Ramos (cell line): ENCODE measurements at regions not wholly inside any gene's neighbourhood (a gene's known extent, or its start where the extent isn't known, plus 50 kb on each side); places are given as distances from the start of the nearest gene placed in this dataset.
"Not testable (repeated sequence)": the region's sequence is repeated elsewhere in the genome, so short reads cannot be mapped to it uniquely, and the experiment has no call there.

ENCODE experiments used
- in situ Hi-C: fragments of 300-500 bp; cut with MboI; formaldehyde crosslinking; loops from one replicate; pipeline ENCODE4 v1.14.3; 2022; ENCODE audit warnings: low sequenced_read_pairs; ENCODE audit not compliant: unreplicated experiment

DNA sequence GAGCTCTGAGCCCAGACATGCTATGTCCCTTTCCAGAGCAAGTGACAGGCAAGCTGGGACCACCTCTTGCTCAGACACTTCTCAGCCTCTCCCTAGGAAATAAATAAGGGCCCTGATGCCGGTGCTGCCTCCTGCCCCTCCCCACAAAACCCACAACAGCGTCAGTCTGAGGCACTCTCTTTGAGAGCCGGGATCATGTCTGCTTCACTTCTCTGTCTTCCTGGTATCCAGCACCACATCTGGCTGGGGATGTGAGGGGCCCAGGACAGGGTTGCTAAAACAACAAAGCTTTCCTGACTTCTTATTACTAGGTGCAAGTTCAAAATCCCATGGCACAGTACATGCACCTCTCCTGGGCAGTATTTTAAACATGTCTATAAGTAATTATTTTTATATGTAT, 103.9 kb upstream of the GLI2 start:
- in situ Hi-C loops, result no loop called here

DNA sequence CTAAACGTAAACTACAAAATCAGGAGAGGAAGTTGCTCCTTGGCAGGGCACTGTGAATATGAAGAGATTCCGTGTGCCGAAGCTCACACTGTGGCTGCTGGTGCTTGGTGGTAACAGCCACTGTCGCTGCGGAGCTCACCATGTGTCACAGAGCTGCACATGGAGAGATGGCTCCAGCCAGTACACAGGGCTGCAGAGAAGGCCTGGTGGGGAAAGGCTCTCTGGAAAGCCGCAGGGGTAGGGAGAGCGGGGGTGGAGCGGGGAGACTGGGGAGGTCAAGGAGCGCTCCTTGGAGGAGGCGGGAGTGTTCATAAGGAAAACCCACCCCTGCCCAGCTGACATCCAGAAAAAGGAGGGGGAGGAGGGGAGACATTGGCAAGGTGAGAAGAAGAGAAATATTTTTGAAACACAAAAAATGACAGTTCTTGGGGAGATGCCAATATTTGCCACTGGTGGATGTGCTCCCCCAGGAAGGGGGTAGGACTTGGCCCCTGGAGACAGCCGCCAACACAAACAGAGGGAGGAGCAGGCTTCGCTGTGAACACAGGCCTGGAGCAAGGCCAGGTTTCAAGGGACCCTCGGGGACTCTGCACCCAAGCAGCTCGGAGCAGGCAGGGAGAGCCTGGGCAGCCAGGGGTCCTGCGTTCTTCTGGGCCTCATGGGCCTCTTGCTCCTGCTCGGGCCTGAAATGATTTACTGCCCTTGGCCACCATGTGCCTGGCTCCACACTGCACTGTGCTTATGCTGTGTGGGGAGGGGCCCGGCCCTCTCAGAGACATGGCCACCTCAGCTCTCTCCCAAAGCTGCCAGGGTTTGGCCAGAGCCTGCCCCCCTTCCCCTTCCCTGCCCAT, 102.6 kb upstream of the GLI2 start:
- in situ Hi-C loops, result no loop called here

DNA sequence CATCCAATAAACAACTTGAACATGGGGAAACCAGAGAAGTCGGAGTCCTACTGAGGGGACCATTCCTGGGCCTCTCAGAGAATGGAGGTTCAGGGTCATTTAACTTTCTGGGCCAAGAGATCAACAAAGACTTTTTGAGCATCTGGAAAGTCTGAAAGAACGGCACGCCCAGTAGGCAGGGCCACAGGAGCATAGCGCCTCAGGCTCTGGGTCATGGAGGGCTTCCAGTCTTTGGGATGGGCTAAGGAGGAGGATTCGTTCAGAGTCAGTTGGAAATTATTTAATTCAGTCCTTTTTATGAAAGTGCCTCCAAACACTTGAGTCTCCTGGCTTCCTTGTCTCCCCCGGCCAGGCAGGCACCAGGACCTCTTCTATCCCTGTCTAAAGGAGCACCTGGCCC, 101.1 kb upstream of the GLI2 start:
- in situ Hi-C loops, result no loop called here

DNA sequence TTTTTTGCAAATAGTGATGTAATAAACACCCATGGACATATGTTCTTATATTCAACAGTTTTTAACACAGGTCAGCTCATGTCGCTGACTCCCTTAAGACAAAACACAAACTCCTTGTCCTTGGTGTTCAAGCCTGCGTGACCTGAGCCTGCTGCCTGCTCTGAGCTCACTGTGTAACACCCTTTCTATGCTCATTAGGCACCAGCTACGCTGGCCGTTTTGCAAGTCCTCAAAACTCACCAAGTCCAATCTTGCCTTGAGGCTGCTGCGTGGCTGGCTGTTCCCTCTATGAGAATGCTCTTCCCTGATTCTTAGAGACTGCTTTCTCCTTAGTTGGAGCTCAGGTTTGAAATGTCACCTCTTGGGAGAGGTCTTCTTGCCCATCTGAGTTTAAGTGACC, 100.5 kb upstream of the GLI2 start:
- in situ Hi-C loops, result no loop called here

DNA sequence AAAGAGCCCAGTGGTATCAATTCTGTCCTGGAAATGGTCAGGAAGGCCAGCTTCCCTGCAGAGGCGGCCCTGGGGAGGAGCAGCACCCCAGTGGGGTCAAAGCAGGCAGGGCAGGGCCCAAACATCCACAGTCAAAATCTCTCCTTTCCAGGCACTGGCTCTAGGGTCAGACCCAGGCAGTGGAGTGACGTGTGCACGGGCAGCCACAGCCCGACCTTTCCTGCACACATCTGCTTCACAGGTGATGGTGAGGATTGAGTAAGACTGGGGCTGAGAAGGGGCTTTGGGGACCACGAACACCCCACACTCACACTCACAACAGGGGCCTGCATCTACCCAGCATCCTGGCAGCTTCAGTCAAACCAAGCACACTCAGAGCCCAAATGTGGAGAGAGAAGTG, 97.8 kb upstream of the GLI2 start:
- in situ Hi-C loops, result no loop called here

DNA sequence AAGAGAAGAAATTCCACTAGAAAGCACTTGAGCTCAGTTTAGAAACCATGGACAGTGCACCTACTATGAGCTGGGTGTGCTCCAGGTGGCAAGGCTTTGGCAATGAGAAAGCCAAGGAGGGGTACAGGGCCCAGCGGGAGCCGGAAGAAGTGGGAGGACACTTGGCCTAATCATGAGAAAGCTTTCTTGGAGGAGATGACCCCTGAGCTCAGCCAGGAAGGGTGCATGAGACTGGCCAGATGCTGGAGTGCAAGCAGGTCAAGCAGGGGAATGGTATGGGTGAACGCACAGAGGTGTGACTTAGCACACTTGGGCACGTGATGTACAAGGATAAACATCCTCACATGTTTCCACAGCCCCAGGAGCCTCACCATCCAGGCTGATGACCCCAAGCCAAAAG, 97.2 kb upstream of the GLI2 start:
- in situ Hi-C loops, result no loop called here

DNA sequence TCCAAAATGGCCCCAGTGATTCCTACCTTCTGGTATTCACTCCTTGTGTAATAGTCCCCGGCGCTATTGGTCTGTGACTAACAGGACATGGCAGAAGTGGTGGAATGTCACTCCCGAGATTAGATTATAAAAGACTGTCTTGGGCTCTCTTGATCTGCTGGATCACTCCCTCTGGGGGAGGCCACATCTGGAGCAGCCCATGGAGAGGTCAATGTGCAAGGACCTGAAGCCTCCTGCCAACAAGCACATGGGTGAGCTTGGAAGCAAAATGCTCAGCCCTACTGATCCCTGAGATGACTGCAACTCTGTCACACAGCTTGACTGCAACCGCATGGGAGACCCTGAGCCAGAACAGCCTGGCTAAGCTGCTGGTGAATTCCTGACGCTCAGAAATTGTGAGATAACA, 94.3 kb upstream of the GLI2 start:
- in situ Hi-C loops, result no loop called here

DNA sequence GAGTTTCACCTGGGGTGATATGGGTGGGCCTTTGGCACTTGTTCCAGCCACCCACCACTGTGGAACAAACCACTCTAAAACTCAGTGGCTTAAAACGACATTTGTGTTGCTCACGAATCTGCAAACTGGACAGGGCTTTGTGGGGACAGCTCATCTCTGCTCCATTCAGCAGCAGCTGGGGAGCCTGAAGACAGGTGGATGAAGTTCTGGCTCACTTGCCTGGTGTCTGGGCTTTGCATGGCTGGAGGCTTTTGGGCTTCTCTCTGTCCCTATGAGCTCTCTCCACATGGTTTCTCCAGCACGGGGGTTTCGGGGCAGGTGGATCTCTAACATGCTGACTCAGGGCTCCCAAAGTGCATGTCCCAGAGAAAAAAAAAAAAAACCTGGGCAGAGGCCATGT, 93.0 kb upstream of the GLI2 start:
- in situ Hi-C loops, result no loop called here

DNA sequence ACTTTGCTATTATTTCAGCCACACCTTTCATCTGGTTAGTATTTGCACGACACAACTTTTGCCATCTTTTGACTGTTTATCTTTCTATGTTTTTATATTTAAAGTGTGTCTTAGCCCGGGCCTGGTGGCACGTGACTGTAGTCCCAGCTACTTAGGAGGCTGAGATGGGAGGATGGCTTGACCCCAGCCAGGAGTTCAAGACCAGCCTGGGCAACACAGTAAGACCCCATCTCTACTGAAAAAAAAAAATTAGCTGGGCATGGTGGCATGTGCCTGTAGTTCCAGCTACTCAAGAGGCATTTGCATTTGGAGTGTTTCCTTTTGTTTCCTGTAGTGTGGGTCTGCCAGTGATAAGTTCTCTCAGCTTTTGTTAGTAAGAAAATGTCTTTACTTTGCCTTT, 88.7 kb upstream of the GLI2 start:
- in situ Hi-C loops, result no loop called here

DNA sequence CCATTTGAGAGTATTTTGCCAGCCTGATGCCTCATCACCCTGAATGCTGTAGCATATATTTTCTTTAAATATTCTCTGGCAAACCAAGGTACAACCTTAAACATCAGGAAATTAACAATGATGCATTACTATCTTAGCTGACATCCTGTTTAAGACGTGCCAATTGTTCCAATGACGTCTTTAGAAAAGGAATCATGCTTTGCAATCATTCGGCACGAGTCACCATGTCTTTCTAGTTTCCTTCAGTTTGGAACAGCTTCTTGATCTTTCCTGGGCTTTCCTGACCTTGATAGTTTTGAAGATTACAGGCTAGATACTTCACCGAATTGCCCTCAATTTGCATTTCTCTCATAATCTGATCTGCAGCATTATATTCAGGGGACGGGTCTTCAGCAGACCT, 88.2 kb upstream of the GLI2 start:
- in situ Hi-C loops, result no loop called here

DNA sequence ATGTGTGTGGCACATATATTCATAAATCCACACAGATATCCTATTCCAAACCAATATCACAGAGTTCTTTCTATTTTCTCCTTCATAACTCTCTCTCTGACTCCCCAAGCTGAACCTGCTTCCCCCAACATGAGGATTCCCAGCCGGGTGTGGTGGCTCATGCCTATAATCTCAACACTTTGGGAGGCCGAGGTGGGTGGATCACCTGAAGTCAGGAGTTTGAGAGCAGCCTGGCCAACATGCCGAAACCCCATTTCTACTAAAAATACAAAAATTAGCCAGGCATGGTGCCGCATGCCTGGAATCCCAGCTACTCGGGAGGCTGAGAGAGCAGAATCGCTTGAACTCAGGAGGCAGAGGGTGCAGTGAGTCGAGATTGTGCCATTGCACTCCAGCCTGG, 86.3 kb upstream of the GLI2 start:
- in situ Hi-C loops, result not testable (repeated sequence)

DNA sequence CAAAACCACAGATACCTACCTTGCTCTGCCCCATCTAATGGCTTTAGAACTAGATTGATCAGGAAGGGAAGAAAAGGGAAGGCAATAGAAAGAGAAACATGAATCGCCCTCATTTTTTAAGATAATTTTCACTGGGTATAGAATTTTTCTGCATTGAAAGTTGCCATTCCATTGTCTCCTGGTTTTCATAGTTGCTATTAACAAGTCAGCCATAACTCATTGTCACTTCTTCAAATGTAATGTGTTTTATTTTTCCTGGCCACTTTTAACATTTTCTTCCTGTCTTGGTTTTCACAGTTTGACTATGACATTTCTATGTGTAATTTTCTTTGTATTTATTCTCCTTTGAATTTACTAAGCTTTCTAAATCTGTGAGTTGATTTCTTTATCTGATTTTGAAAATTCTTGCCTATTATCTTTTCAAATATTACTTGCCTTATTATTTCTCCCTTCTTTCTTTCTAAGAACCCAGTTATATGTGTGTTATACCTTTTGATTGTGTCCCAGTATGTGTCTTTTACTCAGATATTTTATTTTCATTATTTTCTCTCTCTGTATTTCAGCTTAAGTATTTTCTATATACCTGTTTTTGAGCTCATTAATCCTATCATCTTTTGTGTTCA, 85.5 kb upstream of the GLI2 start:
- in situ Hi-C loops, result no loop called here

DNA sequence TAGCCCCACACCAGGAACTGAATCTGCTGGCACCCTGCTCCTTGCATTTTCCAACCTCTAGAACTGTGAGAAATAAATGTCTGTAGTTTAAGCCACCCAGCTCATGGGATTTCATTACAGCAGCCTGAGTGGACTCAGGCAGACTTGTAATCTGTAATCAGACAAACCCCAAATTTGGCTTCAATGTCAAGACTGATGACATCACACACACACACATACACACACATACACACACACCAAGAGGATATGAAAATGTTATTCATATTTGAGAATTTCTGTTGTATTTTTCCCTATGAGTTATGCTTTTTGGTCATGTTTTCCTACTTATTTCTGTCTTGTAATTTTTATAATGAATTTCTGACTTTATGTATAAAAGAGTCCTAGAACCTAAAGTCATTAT, 83.8 kb upstream of the GLI2 start:
- in situ Hi-C loops, result no loop called here

DNA sequence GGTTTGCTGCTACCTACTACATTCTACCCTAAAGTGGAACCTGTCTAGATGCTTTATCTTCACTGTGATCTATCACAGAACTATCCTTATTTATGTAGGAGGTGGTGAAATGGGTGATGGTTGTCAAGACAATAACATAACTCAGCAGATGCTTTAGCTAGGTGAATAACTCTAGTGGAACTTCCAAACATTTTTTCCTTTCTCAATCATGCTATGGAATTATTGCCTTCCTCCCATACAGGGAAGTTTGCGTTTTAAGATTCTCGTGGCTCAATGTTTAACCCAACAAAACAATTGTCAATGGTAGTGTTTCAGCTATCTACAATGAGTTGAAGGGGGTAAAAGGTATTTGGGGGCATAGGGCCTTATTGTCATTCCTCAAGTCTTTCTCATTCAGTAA, 82.6 kb upstream of the GLI2 start:
- in situ Hi-C loops, result no loop called here

DNA sequence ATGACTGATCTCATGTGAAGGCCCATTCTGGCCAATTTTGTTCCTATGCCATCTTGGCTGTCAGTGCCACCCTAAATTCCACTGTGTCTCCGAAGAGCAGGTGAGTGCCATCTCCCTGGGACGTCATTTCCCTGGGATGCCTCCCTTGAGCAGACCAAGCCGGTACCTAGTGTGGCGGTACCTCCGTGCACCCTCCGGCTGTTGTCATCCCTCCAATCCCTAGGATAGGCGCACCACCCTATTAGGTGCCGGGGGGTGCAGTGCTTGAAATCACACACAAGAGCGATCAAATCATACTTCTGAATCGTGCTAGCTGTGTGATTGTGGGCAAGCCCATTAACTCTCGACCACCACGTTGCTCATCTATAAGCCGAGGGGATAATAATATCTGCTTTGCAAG, 81.8 kb upstream of the GLI2 start:
- in situ Hi-C loops, result no loop called here

DNA sequence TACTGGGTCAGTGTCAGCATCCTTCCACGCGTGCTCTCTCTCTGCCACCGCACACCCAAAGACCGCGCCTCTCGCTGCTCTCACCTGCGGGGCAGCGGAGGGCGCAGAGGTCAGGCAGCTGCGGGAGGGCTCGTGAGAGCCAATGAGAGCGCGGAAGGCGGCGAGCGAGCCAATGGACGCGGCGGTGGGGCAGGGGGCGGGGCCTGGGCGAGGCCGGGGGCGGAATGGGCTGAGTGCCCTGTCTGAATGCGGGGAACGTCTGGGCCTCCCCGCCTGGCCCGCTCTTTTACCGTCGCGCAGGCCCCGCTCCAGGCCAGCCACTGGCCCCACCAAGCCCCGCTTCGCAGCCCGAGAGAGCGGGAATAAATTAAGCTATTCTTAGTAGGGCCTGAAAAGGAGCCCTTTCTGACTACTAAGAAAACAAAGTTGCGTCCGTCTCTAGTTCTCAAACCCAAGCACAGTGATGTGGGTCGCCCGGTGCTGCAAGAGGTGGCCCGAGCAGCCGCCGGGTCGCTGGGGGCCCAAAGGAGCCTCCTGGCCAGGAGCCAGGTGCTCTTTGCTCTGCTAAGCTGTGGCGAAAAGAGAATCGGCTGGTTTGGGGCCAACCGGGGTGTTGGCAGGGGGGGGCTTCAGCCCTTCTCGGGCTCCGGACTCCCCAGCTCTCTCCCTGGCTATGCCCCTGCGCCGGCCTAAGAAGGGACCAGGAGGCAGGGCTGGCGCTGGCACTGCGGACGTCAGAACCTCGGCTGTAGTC, 81.1 kb upstream of the GLI2 start:
- in situ Hi-C loops, result no loop called here

DNA sequence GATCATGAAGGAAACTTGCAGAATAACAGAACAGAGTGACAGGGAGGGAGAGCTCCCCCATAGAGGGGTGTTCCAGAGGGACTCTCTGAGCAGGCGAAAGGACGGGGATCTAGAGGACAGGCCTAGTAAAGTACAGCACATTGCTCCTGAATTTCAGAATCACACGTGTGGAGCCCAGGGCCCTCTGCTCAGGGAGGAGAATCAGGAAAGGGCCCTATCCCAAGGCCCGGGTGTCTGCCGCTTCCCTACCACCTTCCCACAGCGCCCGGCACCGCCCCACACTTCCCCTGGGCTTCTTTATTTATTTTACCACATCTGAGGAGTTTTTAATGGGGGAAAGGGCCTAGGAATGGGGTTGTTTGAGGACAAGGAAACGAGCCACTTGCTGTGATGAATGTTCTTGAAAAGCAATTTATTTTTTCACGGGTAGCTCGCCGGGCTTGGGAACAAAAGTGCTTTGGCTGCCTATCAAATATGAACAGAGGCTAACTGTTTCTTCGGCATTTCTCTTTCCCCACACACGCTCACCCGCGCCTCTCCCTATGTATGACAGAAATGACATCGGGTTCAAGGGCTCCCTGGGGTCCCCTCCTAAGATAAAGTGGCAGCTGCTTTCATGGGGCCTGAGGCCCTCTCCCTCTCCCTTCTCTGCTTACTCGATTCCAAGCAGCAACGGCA, 79.3 kb upstream of the GLI2 start:
- in situ Hi-C loops, result no loop called here

DNA sequence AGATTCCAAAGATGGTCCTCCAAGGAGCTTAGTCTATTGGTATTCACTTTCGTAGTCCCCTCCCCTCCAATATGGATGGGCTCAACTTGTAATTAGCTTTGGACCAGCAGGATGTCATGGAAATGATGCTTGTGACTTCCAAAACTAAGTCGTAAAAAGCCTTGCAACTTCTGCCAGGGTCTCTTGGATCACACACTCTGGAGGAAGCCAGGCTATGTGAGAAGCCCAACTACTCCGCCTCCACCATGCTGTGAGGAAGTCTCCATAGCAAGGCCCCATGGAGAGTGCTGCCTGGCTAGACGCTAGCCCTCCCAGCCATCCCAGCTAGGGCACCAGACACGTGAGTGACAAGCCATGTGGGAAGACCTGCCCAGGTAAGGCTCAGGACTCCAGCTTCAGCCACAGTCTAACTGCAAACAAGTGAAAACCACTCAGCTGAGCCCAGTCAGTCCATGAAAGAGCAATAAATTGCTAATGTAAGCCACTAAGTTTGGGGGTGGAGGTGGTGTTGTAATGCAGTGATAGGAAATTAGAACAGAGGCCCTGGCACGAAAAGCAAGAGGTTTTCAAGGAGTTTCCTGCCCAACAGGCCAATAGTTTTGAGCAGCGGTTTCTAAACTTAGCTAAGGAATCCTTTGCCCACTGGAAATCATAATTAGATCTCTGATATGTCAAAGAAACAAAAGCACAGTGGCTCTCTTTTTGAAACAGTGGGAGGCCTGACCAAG, 77.5 kb upstream of the GLI2 start:
- in situ Hi-C loops, result no loop called here

DNA sequence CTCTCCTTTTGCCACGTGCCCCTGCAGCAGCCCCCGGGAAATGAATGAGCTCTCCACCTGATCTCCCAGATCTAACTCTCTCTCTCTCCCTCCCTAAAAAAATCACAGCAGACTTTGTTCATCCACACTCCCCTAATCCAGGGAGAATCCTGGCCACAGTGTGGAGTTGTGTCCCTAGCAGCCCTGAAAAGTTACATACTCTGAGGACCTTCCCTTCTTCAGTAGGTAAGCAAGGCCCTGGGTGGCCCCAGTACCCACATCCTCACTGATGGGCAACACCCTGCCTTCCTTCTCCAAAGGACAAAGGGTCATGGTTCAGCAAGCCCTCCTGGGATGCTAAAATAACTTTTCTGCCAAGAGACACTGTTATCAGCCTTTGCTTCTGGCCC, 76.9 kb upstream of the GLI2 start:
- in situ Hi-C loops, result no loop called here

DNA sequence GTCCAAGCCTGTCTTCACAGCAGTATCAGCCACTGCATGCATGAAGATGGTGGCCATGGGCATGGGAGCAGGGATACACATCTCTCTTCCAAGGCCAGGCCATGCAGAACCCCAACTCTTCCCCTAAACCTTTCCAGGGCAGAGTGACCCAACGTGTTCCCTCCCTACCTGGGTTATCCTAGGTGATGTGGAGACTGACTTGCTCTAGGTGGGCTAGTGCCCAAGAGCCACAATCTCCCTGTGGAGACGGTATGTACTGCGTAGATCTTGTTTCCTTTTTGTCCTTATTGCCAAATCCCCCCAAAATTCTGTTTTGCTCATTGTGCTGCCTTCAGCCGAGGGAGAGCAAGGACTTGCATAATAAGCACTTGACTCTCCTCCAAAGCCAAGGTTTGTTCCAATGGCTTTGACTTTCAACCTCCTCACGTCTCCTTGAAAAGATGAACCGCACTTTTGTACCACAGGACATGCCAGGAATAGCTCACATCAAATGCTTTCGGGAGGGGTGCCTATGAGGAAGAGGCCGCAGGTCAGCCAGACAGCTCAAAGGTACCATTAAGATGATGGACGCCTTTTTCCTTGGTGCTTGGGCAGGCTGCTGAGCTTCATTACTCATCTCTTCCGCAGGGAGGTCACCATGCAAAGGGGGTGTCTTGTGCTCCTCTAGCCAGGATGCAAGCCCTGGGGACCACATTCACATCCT, 76.2 kb upstream of the GLI2 start:
- in situ Hi-C loops, result no loop called here
